WTC11 (cell line): ENCODE measurements at regions not wholly inside any gene's neighbourhood (a gene's known extent, or its start where the extent isn't known, plus 50 kb on each side); places are given as distances from the start of the nearest gene placed in this dataset.

Experiments used
- ATAC-seq: fragments of 200-7000 bp; cut with Tn5 transposase; 2 replicates; pipeline ENCODE4 v1.10.0; 2021; ENCODE audit warnings: mild to moderate bottlenecking, moderate library complexity
- CTCF ChIA-PET: fragments of 300-600 bp; sonication (Branson Sonifier 250); formaldehyde crosslinking; loops from one replicate; lab custom pipeline; 2021; ENCODE audit warnings: antibody characterized with exemption; lab: Charles Lee
- POLR2A ChIA-PET: fragments of 350-600 bp; sonication (Branson Sonifier 250); formaldehyde crosslinking; loops from one replicate; lab custom pipeline; 2021; ENCODE audit warnings: antibody characterized with exemption; lab: Charles Lee
- DNase-seq: peaks from one replicate; pipeline ENCODE4 v3.0.0; 2021; ENCODE audit warnings: low spot score
- H3K27ac Mint-ChIP-seq: 2 replicates; pipeline ENCODE4 v1.8.0; 2021; ENCODE audit warnings: mixed read lengths
- H3K27me3 Mint-ChIP-seq: 2 replicates; pipeline ENCODE4 v1.8.0; 2021; ENCODE audit warnings: low read depth, mild to moderate bottlenecking, moderate library complexity, mixed read lengths
- H3K36me3 Mint-ChIP-seq: 2 replicates; pipeline ENCODE4 v1.8.0; 2021; ENCODE audit warnings: mixed read lengths
- H3K4me1 Mint-ChIP-seq: 2 replicates; pipeline ENCODE4 v1.8.0; 2022; ENCODE audit warnings: mixed read lengths
- H3K4me3 Mint-ChIP-seq: 2 replicates; pipeline ENCODE4 v1.8.0; 2021; ENCODE audit warnings: mild to moderate bottlenecking, moderate library complexity, mixed read lengths
- H3K9me3 Mint-ChIP-seq: 2 replicates; pipeline ENCODE4 v1.8.0; 2021; ENCODE audit warnings: mixed read lengths
- AFF4 ChIP-seq: sonication (generic); formaldehyde crosslinking; IDR thresholded peaks from 2 replicates; pipeline ENCODE4 v1.8.1; 2023; ENCODE audit warnings: mild to moderate bottlenecking, missing genetic modification reagents, borderline replicate concordance
- CBFB ChIP-seq: sonication (generic); formaldehyde crosslinking; IDR thresholded peaks from 2 replicates; pipeline ENCODE4 v1.8.1; 2022; ENCODE audit warnings: mild to moderate bottlenecking, low read depth, missing genetic modification reagents
- CREM ChIP-seq: sonication (generic); formaldehyde crosslinking; IDR thresholded peaks from 2 replicates; pipeline ENCODE4 v1.8.1; 2022; ENCODE audit warnings: mild to moderate bottlenecking, missing genetic modification reagents, moderate library complexity
- CTCF ChIP-seq: fragments of 200-600 bp; IDR thresholded peaks from 2 replicates; pipeline ENCODE4 v1.8.0; 2022; ENCODE audit warnings: antibody characterized with exemption
- EMX1 ChIP-seq: fragments of 250-450 bp; sonication (Bioruptor Pico); IDR thresholded peaks from 2 replicates; pipeline ENCODE4 v1.8.0; 2021; ENCODE audit warnings: mild to moderate bottlenecking
- HMGXB4 ChIP-seq: sonication (generic); formaldehyde crosslinking; IDR thresholded peaks from 2 replicates; pipeline ENCODE4 v1.8.1; 2023; ENCODE audit warnings: mild to moderate bottlenecking, moderate library complexity, missing genetic modification reagents
- IRF1 ChIP-seq: sonication (generic); formaldehyde crosslinking; IDR thresholded peaks from 2 replicates; pipeline ENCODE4 v1.8.0; 2023; ENCODE audit warnings: missing genetic modification reagents
- KAT7 ChIP-seq: sonication (generic); formaldehyde crosslinking; IDR thresholded peaks from 2 replicates; pipeline ENCODE4 v1.8.1; 2023; ENCODE audit warnings: missing genetic modification reagents, mild to moderate bottlenecking, borderline replicate concordance
- MLX ChIP-seq: sonication (generic); formaldehyde crosslinking; IDR thresholded peaks from 2 replicates; pipeline ENCODE4 v1.8.1; 2023; ENCODE audit warnings: mild to moderate bottlenecking, missing genetic modification reagents, moderate library complexity
- MYBL2 ChIP-seq: sonication (generic); formaldehyde crosslinking; IDR thresholded peaks from 2 replicates; pipeline ENCODE4 v1.8.1; 2023; ENCODE audit warnings: mild to moderate bottlenecking, moderate library complexity, missing genetic modification reagents
- PRDM15 ChIP-seq: sonication (generic); formaldehyde crosslinking; IDR thresholded peaks from 2 replicates; pipeline ENCODE4 v1.8.0; 2022; ENCODE audit warnings: missing genetic modification reagents
- RORB ChIP-seq: fragments of 250-450 bp; sonication (Bioruptor Pico); IDR thresholded peaks from 2 replicates; pipeline ENCODE4 v1.9.0; 2021; ENCODE audit warnings: mild to moderate bottlenecking
- STAT6 ChIP-seq: sonication (generic); formaldehyde crosslinking; conservative IDR thresholded peaks from 2 replicates; pipeline ENCODE4 v1.8.1; 2023; ENCODE audit warnings: mild to moderate bottlenecking, low read depth, missing genetic modification reagents, moderate library complexity
- TCF7 ChIP-seq: sonication (generic); formaldehyde crosslinking; IDR thresholded peaks from 2 replicates; pipeline ENCODE4 v1.8.0; 2022; ENCODE audit warnings: mild to moderate bottlenecking, low read depth, missing genetic modification reagents, moderate library complexity
- ZNF121 ChIP-seq: sonication (generic); formaldehyde crosslinking; IDR thresholded peaks from 2 replicates; pipeline ENCODE4 v1.8.0; 2023; ENCODE audit warnings: missing genetic modification reagents
- ZNF232 ChIP-seq: sonication (generic); formaldehyde crosslinking; IDR thresholded peaks from 2 replicates; pipeline ENCODE4 v1.8.0; 2022; ENCODE audit warnings: mild to moderate bottlenecking, missing genetic modification reagents
- ZNF317 ChIP-seq: sonication (generic); formaldehyde crosslinking; IDR thresholded peaks from 2 replicates; pipeline ENCODE4 v1.8.1; 2023; ENCODE audit warnings: low read depth, mild to moderate bottlenecking, moderate library complexity, missing genetic modification reagents, borderline replicate concordance
- ZNF423 ChIP-seq: fragments of 250-450 bp; sonication (Bioruptor Pico); IDR thresholded peaks from 2 replicates; pipeline ENCODE4 v2.1.2; 2022; ENCODE audit warnings: mild to moderate bottlenecking, moderate library complexity

GRCh38 chr22:27293721-27294445, 507.7 kb downstream of the MN1 start:
- peaks cover 41% of the 10 kb centered on the region for H3K4me1 Mint-ChIP-seq
- no peaks in the 10 kb centered on the region for H3K9me3 Mint-ChIP-seq
- H3K4me3 Mint-ChIP-seq = no peak overlapping the region
- ATAC-seq (no peak), DNase-seq (no peak)
- no peaks in the 10 kb centered on the region for H3K36me3 Mint-ChIP-seq
- ChIA-PET CTCF (interaction anchor here (1.3 kb wide), 1 partner anchor 38 kb away, joined by 4 read pairs; no protein-coding TSS in a partner anchor), POLR2A (no interaction called here)
- H3K27ac Mint-ChIP-seq = no peak overlapping the region
- H3K27me3 Mint-ChIP-seq = peaks cover 6% of the 10 kb centered on the region
- TF ChIP-seq IRF1 (CRISPR knock-in tag) (no peak), ZNF232 (CRISPR knock-in tag) (no peak), KAT7 (CRISPR knock-in tag) (no peak), RORB (CRISPR knock-in tag) (no peak), STAT6 (no peak), AFF4 (CRISPR knock-in tag) (no peak), TCF7 (CRISPR knock-in tag) (no peak), MYBL2 (CRISPR knock-in tag) (no peak), CTCF (no peak), MLX (CRISPR knock-in tag) (no peak), ZNF121 (CRISPR knock-in tag) (no peak), EMX1 (CRISPR knock-in tag) (no peak), CBFB (CRISPR knock-in tag) (no peak), ZNF317 (CRISPR knock-in tag) (no peak), HMGXB4 (CRISPR knock-in tag) (no peak), ZNF423 (CRISPR knock-in tag) (no peak), PRDM15 (CRISPR knock-in tag) (no peak), CREM (CRISPR knock-in tag) (no peak)
